A549 (cell line): ENCODE measurements at regions not wholly inside any gene's neighbourhood (a gene's known extent, or its start where the extent isn't known, plus 50 kb on each side); places are given as distances from the start of the nearest gene placed in this dataset.

ENCODE experiments used
- CEBPB ChIP-seq, 2 experiments: fragments of >200 bp in 1 of 2; sonication (Bioruptor Twin) in 1 of 2; formaldehyde crosslinking in 1 of 2; IDR thresholded peaks; 2 replicates each; pipeline ENCODE4 v1.6.1; 2012 to 2016
- HDAC2 ChIP-seq: fragments of 200-600 bp; sonication (generic); IDR thresholded peaks from 2 replicates; pipeline ENCODE4 v1.6.1; 2016
- HOXA7 ChIP-seq: fragments of 250-450 bp; sonication (Bioruptor Pico); IDR thresholded peaks from 2 replicates; pipeline ENCODE4 v1.5.0; 2020; ENCODE audit warnings: mild to moderate bottlenecking, moderate library complexity
- KDM1A ChIP-seq: fragments of 200-600 bp; sonication (generic); IDR thresholded peaks from 2 replicates; pipeline ENCODE4 v1.6.1; 2016; ENCODE audit warnings: low read depth, mild to moderate bottlenecking
- NFE2L2 ChIP-seq: fragments of 150-350 bp; conservative IDR thresholded peaks from 2 replicates; pipeline ENCODE4 v1.6.1; 2014; ENCODE audit warnings: low read length
- POLR2A ChIP-seq: IDR thresholded peaks from 2 replicates; pipeline ENCODE4 v1.6.1; 2012; ENCODE audit warnings: mild to moderate bottlenecking, low read length
- RAD21 ChIP-seq, 2 experiments: fragments of >200 bp in 1 of 2; sonication (Bioruptor Twin) in 1 of 2; formaldehyde crosslinking in 1 of 2; IDR thresholded peaks in 1 of 2; conservative IDR thresholded peaks in 1 of 2; 2 replicates in 1 of 2; 3 replicates in 1 of 2; pipeline ENCODE4 v1.6.1; 2012 to 2018; ENCODE audit warnings: inconsistent platforms in 1 of 2
- RCOR1 ChIP-seq: fragments of 150-350 bp; IDR thresholded peaks from 2 replicates; pipeline ENCODE4 v1.6.1; 2014; ENCODE audit warnings: antibody characterized with exemption, low read length, low read depth
- SMC3 ChIP-seq: fragments of >200 bp; sonication (Bioruptor Twin); formaldehyde crosslinking; IDR thresholded peaks from 3 replicates; pipeline ENCODE4 v1.6.1; 2018; ENCODE audit warnings: inconsistent platforms
- TF ChIP-seq, protein P1 (sequence below): IDR thresholded peaks from 2 replicates; pipeline ENCODE4 v1.6.1; 2012
- TF ChIP-seq, protein P2 (sequence below): fragments of >200 bp; sonication (Bioruptor Twin); formaldehyde crosslinking; IDR thresholded peaks from 3 replicates; pipeline ENCODE4 v1.5.1; 2016
- TF ChIP-seq, protein P3 (sequence below): fragments of 200-600 bp; sonication (generic); IDR thresholded peaks from 2 replicates; pipeline ENCODE4 v1.6.1; 2016; ENCODE audit warnings: antibody characterized with exemption, mild to moderate bottlenecking, moderate library complexity

DNA sequence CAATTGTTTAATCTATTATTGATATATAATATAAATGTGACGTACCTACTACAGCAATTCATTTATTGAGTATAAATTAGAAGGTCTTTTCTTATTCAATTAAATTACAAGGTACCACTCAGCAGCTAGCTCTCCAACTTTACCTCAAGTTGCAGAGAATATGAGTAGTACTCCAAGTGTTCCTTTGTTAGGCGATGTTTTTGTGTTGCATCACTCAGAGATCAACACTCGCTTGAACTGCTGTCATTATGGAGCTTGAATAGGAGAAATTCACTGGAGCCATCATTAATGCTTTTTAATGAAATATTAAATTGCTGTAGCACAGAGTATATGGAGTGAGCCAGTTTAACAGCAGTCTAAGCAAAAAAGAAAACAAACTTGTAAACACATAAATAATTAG, 320.0 kb downstream of the FSIP2 start:
- TF ChIP-seq, protein P1, sequence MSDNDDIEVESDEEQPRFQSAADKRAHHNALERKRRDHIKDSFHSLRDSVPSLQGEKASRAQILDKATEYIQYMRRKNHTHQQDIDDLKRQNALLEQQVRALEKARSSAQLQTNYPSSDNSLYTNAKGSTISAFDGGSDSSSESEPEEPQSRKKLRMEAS, result no peak
- TF ChIP-seq RAD21 (conservative IDR thresholded peaks at IDR 0.05 in 1 of 2, IDR thresholded peaks at IDR 0.05 in 1 of 2) (no peak), KDM1A (no peak), CEBPB (IDR thresholded peaks at IDR 0.05) (no peak), SMC3 (no peak), RCOR1 (no peak), HOXA7 (CRISPR knock-in tag) (no peak), POLR2A (no peak), NFE2L2 (no peak), HDAC2 (no peak)
- TF ChIP-seq, protein P2, sequence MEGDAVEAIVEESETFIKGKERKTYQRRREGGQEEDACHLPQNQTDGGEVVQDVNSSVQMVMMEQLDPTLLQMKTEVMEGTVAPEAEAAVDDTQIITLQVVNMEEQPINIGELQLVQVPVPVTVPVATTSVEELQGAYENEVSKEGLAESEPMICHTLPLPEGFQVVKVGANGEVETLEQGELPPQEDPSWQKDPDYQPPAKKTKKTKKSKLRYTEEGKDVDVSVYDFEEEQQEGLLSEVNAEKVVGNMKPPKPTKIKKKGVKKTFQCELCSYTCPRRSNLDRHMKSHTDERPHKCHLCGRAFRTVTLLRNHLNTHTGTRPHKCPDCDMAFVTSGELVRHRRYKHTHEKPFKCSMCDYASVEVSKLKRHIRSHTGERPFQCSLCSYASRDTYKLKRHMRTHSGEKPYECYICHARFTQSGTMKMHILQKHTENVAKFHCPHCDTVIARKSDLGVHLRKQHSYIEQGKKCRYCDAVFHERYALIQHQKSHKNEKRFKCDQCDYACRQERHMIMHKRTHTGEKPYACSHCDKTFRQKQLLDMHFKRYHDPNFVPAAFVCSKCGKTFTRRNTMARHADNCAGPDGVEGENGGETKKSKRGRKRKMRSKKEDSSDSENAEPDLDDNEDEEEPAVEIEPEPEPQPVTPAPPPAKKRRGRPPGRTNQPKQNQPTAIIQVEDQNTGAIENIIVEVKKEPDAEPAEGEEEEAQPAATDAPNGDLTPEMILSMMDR, result no peak
- TF ChIP-seq, protein P3, sequence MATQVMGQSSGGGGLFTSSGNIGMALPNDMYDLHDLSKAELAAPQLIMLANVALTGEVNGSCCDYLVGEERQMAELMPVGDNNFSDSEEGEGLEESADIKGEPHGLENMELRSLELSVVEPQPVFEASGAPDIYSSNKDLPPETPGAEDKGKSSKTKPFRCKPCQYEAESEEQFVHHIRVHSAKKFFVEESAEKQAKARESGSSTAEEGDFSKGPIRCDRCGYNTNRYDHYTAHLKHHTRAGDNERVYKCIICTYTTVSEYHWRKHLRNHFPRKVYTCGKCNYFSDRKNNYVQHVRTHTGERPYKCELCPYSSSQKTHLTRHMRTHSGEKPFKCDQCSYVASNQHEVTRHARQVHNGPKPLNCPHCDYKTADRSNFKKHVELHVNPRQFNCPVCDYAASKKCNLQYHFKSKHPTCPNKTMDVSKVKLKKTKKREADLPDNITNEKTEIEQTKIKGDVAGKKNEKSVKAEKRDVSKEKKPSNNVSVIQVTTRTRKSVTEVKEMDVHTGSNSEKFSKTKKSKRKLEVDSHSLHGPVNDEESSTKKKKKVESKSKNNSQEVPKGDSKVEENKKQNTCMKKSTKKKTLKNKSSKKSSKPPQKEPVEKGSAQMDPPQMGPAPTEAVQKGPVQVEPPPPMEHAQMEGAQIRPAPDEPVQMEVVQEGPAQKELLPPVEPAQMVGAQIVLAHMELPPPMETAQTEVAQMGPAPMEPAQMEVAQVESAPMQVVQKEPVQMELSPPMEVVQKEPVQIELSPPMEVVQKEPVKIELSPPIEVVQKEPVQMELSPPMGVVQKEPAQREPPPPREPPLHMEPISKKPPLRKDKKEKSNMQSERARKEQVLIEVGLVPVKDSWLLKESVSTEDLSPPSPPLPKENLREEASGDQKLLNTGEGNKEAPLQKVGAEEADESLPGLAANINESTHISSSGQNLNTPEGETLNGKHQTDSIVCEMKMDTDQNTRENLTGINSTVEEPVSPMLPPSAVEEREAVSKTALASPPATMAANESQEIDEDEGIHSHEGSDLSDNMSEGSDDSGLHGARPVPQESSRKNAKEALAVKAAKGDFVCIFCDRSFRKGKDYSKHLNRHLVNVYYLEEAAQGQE, result no peak
